ENCODE measurements at regions not wholly inside any gene's neighbourhood (a gene's known extent, or its start where the extent isn't known, plus 50 kb on each side); places are given as distances from the start of the nearest gene placed in this dataset.

DNA sequence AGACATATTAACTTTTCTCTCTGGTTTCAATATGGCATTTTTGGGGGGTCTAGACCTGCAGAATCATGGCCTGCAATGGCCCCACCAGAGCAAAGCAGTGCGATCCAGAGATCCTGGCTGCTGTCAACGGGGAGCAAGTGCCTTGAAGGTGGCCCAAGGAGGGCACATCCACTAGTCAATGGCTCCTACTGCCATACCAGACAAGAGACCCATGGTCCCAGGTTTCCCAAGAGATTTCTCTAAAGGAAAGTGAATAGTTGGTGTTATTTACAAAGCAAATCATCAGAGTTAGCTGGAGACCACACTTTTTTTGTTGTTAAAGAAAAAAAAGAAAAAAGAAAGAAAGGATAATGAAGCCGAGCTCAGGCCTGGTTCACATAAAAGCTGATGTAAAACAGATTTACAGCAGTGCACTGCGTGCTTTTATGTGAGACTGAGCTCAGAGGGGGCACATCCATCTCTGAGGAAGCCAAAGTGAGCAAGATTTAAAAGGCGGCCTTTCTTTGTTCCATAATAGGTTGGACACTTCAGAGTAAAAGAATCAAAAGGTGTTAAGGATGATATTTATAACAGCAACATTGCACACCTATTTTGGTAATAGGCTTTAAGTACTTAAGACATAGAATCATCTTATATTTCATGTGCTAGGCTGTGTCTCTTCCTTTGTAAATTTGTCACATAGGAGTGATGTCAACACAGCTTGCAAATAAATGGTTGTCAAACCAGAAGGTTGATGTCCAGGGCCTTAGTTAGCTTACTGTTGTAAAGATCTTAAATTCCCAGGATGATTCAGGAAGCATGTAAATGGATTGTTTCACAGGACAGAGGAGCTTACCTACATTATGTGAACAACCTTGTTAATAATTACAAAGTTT lies 201.3 kb upstream of the NTM start:
- Histone ChIP-seq H3K4me1 (ENCODE audit: insufficient read depth, low read length) (peaks cover 7% of the 10 kb centered on the region), H3K36me3 (ENCODE audit: insufficient read depth, low read length) (no peaks in the 10 kb centered on the region), H3K9ac (ENCODE audit: low read depth, low read length) (no peak overlapping the region), H3K9me3 (ENCODE audit: control insufficient read depth, insufficient read depth, low read length) (no peaks in the 10 kb centered on the region; the same call in 1 of the 2 replicates)

DNA sequence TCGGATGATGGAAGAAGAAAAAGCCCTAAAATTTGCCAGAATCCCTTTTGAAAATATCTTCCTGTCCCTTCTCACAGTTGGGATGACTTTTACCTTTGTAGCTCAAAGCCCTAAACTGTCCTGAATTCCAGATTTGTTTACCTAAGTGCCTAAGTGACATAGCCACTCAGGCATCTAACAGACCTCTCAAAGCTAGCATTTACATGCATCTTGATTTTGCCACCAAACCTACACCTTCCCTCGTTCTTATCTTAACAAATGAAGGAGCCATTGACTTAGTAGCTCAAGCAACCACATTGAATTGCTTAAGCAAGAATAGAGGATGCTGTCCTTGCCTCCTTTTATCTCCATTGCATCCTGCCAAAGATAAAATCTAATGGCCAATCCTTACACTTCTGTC lies 198.4 kb upstream of the NTM start:
- Histone ChIP-seq H3K9me3 (ENCODE audit: control insufficient read depth, insufficient read depth, low read length) (peaks cover 4% of the 10 kb centered on the region; the same call in 1 of the 2 replicates), H3K9ac (ENCODE audit: low read depth, low read length) (no peak overlapping the region), H3K36me3 (ENCODE audit: insufficient read depth, low read length) (no peaks in the 10 kb centered on the region), H3K4me1 (ENCODE audit: insufficient read depth, low read length) (peaks cover 7% of the 10 kb centered on the region)

DNA sequence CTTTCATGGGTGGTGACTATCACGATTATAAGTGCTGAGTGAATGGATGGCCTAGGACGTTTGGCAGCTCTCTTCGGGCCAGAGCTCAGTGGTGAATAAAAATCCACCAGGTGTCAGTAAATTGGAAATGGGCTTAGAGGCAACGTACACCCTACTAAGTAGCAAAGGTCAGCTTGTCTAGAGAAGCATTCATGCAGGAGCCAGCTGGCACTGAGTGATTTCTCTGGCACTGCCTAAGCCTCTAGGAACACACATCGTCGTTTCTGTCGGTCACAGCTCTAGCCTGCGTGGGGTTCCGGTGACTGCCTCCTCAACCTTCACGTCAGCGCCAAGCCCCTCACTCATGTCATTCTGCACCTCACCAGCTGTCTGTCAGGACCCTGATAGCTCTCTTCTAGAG lies 192.4 kb upstream of the NTM start:
- Histone ChIP-seq H3K9ac (ENCODE audit: low read depth, low read length) (no peak overlapping the region), H3K9me3 (ENCODE audit: control insufficient read depth, insufficient read depth, low read length) (0 out of 2 replicates have a peak, but pooled peaks cover 4% of the 10 kb centered on the region), H3K4me1 (ENCODE audit: insufficient read depth, low read length) (peaks cover 7% of the 10 kb centered on the region; the same call in 1 of the 2 replicates), H3K36me3 (ENCODE audit: insufficient read depth, low read length) (no peaks in the 10 kb centered on the region)

DNA sequence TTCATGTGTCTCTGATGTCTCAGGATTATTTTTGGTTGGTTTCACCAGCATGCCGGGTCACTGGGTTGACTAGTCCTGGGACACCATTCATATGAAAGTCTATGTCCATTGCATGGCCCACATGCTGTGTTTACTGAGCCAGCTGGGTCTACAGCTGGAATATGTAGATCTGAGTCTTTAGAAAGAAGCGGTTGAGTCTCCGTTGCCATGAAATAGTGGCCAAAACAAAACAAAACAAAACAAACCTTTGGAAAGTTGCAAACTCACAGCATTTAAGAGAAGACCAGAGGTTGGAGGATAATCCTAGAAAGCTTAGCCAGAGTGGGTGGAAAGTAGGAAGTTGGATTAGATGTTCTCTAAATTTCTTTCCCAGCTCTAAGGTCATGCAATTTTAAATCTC lies 191.8 kb upstream of the NTM start:
- Histone ChIP-seq H3K36me3 (ENCODE audit: insufficient read depth, low read length) (no peaks in the 10 kb centered on the region), H3K9me3 (ENCODE audit: control insufficient read depth, insufficient read depth, low read length) (0 out of 2 replicates have a peak, but pooled peaks cover 4% of the 10 kb centered on the region)

DNA sequence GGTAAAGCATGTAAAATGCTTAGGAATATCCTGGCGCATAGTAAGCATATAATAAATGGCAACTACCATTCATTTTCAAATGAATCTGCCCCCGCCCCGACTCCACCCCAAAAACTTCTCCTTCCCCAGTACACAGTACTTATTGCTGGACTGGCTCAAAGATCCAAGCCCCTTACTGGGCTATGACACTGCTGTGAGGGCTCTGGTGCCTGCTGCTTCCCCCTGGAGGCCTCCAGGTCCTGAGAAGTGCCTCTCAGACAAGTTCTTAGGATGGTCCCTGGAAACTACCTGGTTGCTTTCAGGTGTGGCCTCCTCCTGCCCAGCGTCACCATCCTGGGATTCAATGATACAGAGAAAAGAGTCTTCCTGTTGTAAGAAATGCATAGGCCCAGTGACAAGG lies 190.6 kb upstream of the NTM start:
- Histone ChIP-seq H3K36me3 (ENCODE audit: insufficient read depth, low read length) (no peaks in the 10 kb centered on the region), H3K4me1 (ENCODE audit: insufficient read depth, low read length) (peaks cover 7% of the 10 kb centered on the region; the same call in 1 of the 2 replicates), H3K9ac (ENCODE audit: low read depth, low read length) (no peak overlapping the region), H3K9me3 (ENCODE audit: control insufficient read depth, insufficient read depth, low read length) (0 out of 2 replicates have a peak, but pooled peaks cover 3% of the 10 kb centered on the region)

More for the DNA sequence above, 191.8 kb upstream of the NTM start:
- H3K9ac ChIP-seq (ENCODE audit: low read depth, low read length), result no peak overlapping the region
- H3K4me1 ChIP-seq (ENCODE audit: insufficient read depth, low read length), result peaks cover 7% of the 10 kb centered on the region; the same call in 1 of the 2 replicates

DNA sequence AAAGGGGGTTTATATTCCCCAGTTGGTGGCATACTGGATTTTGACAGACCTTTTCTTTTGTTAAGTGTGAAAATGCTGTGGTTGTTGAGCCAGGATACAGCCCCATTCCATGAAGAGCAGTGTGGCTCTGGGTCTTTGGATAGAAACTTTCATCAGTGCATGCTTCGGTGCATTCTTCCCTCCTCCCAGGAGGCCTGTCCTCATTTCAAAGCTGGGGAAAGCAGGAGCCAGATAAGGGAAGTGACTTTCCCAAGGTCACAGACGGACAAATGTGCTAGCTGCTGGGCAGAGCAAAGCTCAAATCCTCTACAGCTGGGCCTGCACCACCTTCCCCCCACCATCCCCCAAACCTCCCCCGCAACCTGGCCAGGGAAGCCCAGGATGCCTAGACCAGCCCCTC lies 184.5 kb upstream of the NTM start:
- peaks cover 7% of the 10 kb centered on the region; the same call in 1 of the 2 replicates for H3K4me1 ChIP-seq (ENCODE audit: insufficient read depth, low read length)

DNA sequence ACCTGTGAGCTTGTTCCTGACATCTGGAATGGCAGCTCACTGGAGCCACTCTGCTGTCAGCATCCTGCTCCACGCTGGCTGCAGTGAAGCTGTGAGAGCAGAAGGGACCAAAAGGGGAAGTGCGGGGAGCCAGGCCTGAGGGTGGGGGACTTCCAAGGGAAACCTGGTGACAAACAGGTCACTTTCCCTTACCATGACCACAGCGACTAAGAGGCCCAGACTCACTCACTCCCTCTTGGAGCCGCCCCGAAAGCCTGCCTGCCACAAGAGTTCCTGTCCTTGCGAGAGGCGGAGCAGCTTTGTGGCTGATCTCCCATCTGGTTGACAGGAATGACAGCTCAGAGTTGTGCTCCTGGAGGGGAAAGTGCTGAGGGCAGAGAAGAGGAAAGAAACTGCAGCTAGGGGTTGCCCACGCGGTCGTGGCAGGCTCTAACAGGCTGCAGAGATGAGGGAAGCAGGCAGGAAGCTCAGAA lies 183.8 kb upstream of the NTM start:
- peaks cover 7% of the 10 kb centered on the region; the same call in 1 of the 2 replicates for H3K4me1 ChIP-seq (ENCODE audit: insufficient read depth, low read length)
- no peaks in the 10 kb centered on the region for H3K9me3 ChIP-seq (ENCODE audit: control insufficient read depth, insufficient read depth, low read length)
- no peak overlapping the region for H3K9ac ChIP-seq (ENCODE audit: low read depth, low read length)
- H3K36me3 ChIP-seq (ENCODE audit: insufficient read depth, low read length), result no peaks in the 10 kb centered on the region

More for the DNA sequence above, 184.5 kb upstream of the NTM start:
- H3K9ac ChIP-seq (ENCODE audit: low read depth, low read length), result no peak overlapping the region
- no peaks in the 10 kb centered on the region for H3K36me3 ChIP-seq (ENCODE audit: insufficient read depth, low read length)
- H3K9me3 ChIP-seq (ENCODE audit: control insufficient read depth, insufficient read depth, low read length), result no peaks in the 10 kb centered on the region

DNA sequence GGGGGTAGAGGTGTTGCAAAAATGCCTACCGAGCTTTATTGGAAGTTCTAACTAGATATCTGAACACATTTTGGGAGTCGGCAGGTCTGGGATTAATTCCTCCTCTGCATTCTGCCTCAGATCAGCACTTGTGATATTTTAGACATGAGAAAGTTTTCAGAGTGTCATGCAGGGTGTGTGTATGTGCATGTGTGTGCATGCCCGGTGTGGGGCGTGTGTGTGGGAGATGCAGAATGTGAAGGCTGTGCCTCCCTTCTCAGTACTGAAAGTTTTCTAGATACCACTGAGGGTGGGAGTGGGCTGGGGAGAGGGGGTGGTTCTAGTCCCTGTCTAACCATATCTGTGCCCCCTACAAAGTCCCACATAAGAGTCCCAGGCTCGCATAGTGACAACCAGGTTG lies 180.0 kb upstream of the NTM start:
- peaks cover 7% of the 10 kb centered on the region; the same call in 1 of the 2 replicates for H3K4me1 ChIP-seq (ENCODE audit: insufficient read depth, low read length)
- no peaks in the 10 kb centered on the region for H3K36me3 ChIP-seq (ENCODE audit: insufficient read depth, low read length)
- no peak overlapping the region for H3K9ac ChIP-seq (ENCODE audit: low read depth, low read length)

DNA sequence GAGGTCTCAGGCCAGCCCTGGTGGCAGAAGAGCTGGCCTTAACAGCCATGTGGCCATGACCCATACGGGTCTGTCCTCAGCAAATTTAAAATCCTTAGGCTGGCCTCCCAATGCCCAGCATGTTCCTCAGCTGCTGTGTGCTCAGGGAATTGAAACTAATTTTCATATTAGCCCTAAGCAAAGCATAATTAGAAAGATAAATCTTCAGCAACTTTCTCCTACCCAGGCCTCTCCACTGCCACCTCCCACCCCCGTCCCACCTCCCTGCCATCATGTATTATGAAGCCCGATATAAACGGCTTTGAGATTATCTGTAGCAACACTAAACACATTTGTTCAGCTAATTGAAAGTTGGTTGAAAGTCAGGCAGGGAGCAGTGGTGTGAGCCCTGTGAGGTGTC lies 178.8 kb upstream of the NTM start:
- Histone ChIP-seq H3K9me3 (ENCODE audit: control insufficient read depth, insufficient read depth, low read length) (no peaks in the 10 kb centered on the region), H3K36me3 (ENCODE audit: insufficient read depth, low read length) (no peaks in the 10 kb centered on the region), H3K4me1 (ENCODE audit: insufficient read depth, low read length) (no peaks in the 10 kb centered on the region), H3K9ac (ENCODE audit: low read depth, low read length) (no peak overlapping the region)

More for the DNA sequence above, 180.0 kb upstream of the NTM start:
- no peaks in the 10 kb centered on the region for H3K9me3 ChIP-seq (ENCODE audit: control insufficient read depth, insufficient read depth, low read length)

DNA sequence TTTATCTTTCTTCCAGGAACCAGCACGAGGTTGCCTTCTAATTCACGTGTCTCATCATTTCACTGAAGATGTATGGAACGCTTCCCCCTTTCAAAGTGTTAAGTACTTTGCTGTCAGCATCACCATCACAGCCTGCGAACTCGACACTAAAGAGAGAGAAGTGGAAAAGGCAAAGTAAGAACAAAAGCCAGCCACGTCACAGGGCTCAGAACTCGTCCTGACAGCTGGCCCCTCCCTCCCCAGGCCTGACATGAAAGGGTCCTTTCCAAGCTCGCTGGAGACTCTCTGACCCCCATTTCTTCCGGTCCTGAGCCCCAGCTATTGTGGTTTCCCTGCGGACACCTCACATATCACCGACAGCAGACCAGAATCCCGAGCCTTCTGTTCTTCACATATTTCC lies 177.8 kb upstream of the NTM start:
- H3K4me1 ChIP-seq (ENCODE audit: insufficient read depth, low read length), result no peaks in the 10 kb centered on the region
- H3K36me3 ChIP-seq (ENCODE audit: insufficient read depth, low read length), result no peaks in the 10 kb centered on the region

DNA sequence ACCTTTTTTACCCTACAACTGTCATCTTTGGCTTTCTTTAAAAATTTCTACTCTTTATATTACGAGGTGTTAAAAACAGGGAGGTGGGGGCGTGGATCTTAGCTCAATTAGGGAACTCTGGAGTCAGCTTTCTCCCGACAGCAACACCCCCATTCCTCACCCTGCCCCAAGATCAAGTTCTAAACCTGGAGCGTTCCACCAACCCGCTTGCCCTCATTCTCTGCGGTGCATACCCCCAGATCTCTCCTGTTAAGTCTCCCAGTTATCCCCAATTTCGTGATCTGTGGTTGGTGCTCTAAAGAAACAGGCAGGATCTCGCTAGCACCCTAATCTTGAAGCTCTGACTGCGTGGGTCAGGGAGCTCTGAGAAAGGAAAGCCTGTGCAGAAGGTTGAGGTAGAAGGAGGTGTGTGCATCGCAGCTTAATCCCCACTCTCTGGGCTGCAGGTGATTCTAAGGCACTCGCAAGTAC lies 177.3 kb upstream of the NTM start:
- no peaks in the 10 kb centered on the region for H3K9me3 ChIP-seq (ENCODE audit: control insufficient read depth, insufficient read depth, low read length)
- no peaks in the 10 kb centered on the region for H3K4me1 ChIP-seq (ENCODE audit: insufficient read depth, low read length)
- H3K36me3 ChIP-seq (ENCODE audit: insufficient read depth, low read length), result no peaks in the 10 kb centered on the region

More for the DNA sequence above, 177.8 kb upstream of the NTM start:
- H3K9me3 ChIP-seq (ENCODE audit: control insufficient read depth, insufficient read depth, low read length), result no peaks in the 10 kb centered on the region
- H3K9ac ChIP-seq (ENCODE audit: low read depth, low read length), result no peak overlapping the region

DNA sequence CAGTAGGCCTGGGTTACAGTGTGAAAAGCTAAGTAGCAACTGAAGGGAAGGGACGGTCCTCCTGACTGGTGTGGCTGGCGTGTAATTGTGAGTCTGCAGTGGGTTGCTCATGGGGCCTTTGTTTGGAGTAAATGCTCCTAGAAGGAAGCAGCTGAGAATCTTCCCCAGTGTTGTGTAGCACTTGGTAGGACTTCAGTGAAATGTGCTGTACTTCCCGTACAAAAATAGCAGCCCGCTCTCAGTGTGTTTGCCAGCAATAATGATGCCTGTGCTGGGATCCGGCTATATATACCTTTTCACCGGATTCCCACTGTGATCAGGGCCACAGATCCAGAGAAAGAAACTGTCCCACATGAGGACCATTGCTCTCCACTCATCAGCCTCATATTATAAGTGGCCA lies 175.7 kb upstream of the NTM start:
- Histone ChIP-seq H3K9ac (ENCODE audit: low read depth, low read length) (no peak overlapping the region), H3K9me3 (ENCODE audit: control insufficient read depth, insufficient read depth, low read length) (no peaks in the 10 kb centered on the region), H3K36me3 (ENCODE audit: insufficient read depth, low read length) (no peaks in the 10 kb centered on the region), H3K4me1 (ENCODE audit: insufficient read depth, low read length) (no peaks in the 10 kb centered on the region)

More for the DNA sequence above, 177.3 kb upstream of the NTM start:
- H3K9ac ChIP-seq (ENCODE audit: low read depth, low read length), result no peak overlapping the region

DNA sequence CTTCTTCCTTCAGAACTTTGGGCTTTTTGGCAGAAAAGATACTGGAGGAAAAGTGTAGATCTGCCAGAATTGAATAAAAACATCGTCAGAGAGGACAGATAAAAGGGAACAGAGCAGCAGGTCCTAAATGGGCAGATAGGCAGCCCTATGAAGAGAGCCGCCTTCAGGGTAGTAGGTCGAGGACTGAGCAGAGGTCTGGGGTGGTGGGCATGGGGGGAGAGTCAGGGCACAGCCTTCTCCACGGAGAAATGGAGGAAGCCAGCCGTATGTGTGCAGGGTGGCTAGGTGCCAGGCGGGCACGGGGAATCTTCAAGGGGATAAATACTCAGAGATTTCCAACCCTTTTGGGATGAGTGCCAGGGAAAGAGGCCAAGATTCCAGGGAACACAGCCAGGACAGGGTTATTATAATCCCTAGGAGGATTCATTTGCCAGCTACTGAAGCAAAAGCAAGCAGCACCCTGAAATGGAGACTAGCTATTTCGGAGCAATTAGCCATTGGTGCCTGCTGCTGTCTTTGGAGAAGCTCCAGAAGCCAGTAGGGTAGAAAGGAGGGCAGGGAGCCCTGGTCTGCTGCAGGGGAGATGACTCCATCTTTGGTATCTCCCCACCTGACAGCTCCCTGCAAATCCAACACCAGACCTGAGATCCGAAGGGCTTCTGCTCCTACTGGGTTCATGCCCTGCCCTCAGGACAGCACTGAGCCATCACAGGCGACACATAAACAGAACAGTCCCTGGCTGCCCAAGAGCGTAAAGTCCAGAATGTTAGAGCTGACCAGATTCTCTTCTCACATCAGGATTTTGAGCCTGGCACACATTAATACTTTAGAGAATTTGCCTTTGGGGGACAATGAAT lies 174.5 kb upstream of the NTM start:
- Histone ChIP-seq H3K4me1 (ENCODE audit: insufficient read depth, low read length) (no peaks in the 10 kb centered on the region), H3K9me3 (ENCODE audit: control insufficient read depth, insufficient read depth, low read length) (no peaks in the 10 kb centered on the region), H3K36me3 (ENCODE audit: insufficient read depth, low read length) (no peaks in the 10 kb centered on the region), H3K9ac (ENCODE audit: low read depth, low read length) (no peak overlapping the region)
